Glutamatergic neuron (in vitro differentiated cells): ENCODE measurements at regions not wholly inside any gene's neighbourhood (a gene's known extent, or its start where the extent isn't known, plus 50 kb on each side); places are given as distances from the start of the nearest gene placed in this dataset.

Experiments used
- DNase-seq: peaks from one replicate; pipeline ENCODE4 v3.0.0; 2022
- H3K27ac Mint-ChIP-seq: one replicate; pipeline ENCODE4 v1.8.0; 2020; ENCODE audit warnings: mild to moderate bottlenecking, mixed read lengths, inconsistent platforms; ENCODE audit not compliant: unreplicated experiment
- H3K27me3 Mint-ChIP-seq: one replicate; pipeline ENCODE4 v1.8.0; 2020; ENCODE audit warnings: mild to moderate bottlenecking, moderate library complexity, mixed read lengths, inconsistent platforms; ENCODE audit not compliant: unreplicated experiment
- H3K36me3 Mint-ChIP-seq: one replicate; pipeline ENCODE4 v1.8.0; 2020; ENCODE audit warnings: mild to moderate bottlenecking, mixed read lengths, inconsistent platforms; ENCODE audit not compliant: unreplicated experiment
- H3K4me1 Mint-ChIP-seq: one replicate; pipeline ENCODE4 v1.8.0; 2020; ENCODE audit warnings: mild to moderate bottlenecking, low read depth, mixed read lengths, inconsistent platforms; ENCODE audit not compliant: unreplicated experiment
- H3K4me3 Mint-ChIP-seq: one replicate; pipeline ENCODE4 v1.8.0; 2020; ENCODE audit warnings: mild to moderate bottlenecking, mixed read lengths, inconsistent platforms; ENCODE audit not compliant: unreplicated experiment
- H3K9me3 Mint-ChIP-seq: one replicate; pipeline ENCODE4 v1.8.0; 2020; ENCODE audit warnings: mild to moderate bottlenecking, moderate library complexity, mixed read lengths, inconsistent platforms; ENCODE audit not compliant: unreplicated experiment
- CTCF ChIP-seq: fragments of 200-600 bp; sonication (generic); IDR thresholded peaks from one replicate; pipeline ENCODE4 v1.5.0; 2021; ENCODE audit not compliant: partially characterized antibody, unreplicated experiment

GRCh38 chr3:5309171-5309570 lies 121.7 kb downstream of the EDEM1 start:
- Mint-ChIP-seq H3K27ac (no peak overlapping the region), H3K9me3 (peaks cover 2% of the 10 kb centered on the region), H3K36me3 (no peaks in the 10 kb centered on the region), H3K4me1 (no peaks in the 10 kb centered on the region), H3K27me3 (no peaks in the 10 kb centered on the region), H3K4me3 (no peak overlapping the region)
- no peak for DNase-seq
- no peak for TF ChIP-seq CTCF

GRCh38 chr3:5309602-5310001 lies 122.1 kb downstream of the EDEM1 start:
- Mint-ChIP-seq H3K4me1 (no peaks in the 10 kb centered on the region), H3K27me3 (no peaks in the 10 kb centered on the region), H3K27ac (no peak overlapping the region), H3K9me3 (peaks cover 2% of the 10 kb centered on the region), H3K4me3 (no peak overlapping the region), H3K36me3 (no peaks in the 10 kb centered on the region)
- TF ChIP-seq CTCF: no peak
- DNase-seq: no peak

GRCh38 chr3:5310509-5310908 lies 123.0 kb downstream of the EDEM1 start:
- no peak for DNase-seq
- Mint-ChIP-seq H3K27ac (no peak overlapping the region), H3K4me1 (no peaks in the 10 kb centered on the region), H3K27me3 (no peaks in the 10 kb centered on the region), H3K4me3 (no peak overlapping the region), H3K9me3 (peaks cover 2% of the 10 kb centered on the region), H3K36me3 (no peaks in the 10 kb centered on the region)
- no peak for TF ChIP-seq CTCF

- Mint-ChIP-seq H3K4me3 (no peak overlapping the region), H3K36me3 (no peaks in the 10 kb centered on the region), H3K27me3 (no peaks in the 10 kb centered on the region), H3K4me1 (no peaks in the 10 kb centered on the region), H3K27ac (no peak overlapping the region), H3K9me3 (peaks cover under 1% of the 10 kb centered on the region)
- TF ChIP-seq CTCF: no peak
- no peak for DNase-seq
These were observed 124.8 kb downstream of the EDEM1 start for GRCh38 chr3:5312290-5312689.

- Mint-ChIP-seq H3K27me3 (no peaks in the 10 kb centered on the region), H3K36me3 (no peaks in the 10 kb centered on the region), H3K4me3 (no peak overlapping the region), H3K4me1 (no peaks in the 10 kb centered on the region), H3K9me3 (no peaks in the 10 kb centered on the region), H3K27ac (no peak overlapping the region)
- TF ChIP-seq CTCF: no peak
- no peak for DNase-seq
These were observed 127.4 kb downstream of the EDEM1 start for GRCh38 chr3:5314897-5315296.
